OCI-LY7 (cell line): ENCODE measurements at regions not wholly inside any gene's neighbourhood (a gene's known extent, or its start where the extent isn't known, plus 50 kb on each side); places are given as distances from the start of the nearest gene placed in this dataset.

Experiments
- BruUV-seq: library from RNA; stranded (reverse); fragments of 400-500 nt; replicated peaks from 2 replicates; lab custom pipeline; 2021; lab: Mats Ljungman, UMichigan
- CTCF ChIA-PET: fragments of 300-600 bp; sonication (Branson Sonifier 250); formaldehyde crosslinking; loops from one replicate; lab custom pipeline; 2022; ENCODE audit warnings: antibody characterized with exemption; ENCODE audit not compliant: unreplicated experiment; lab: Charles Lee
- POLR2A ChIA-PET: fragments of 300-600 bp; sonication (Branson Sonifier 250); formaldehyde crosslinking; loops from one replicate; lab custom pipeline; 2022; ENCODE audit warnings: antibody characterized with exemption; lab: Charles Lee
- DNase-seq: peaks from one replicate; pipeline ENCODE4 v3.0.0-alpha.2; 2015; ENCODE audit warnings: low spot score
- H2AFZ ChIP-seq: fragments of 200-600 bp; sonication (generic), shearing (Covaris generic); 2 replicates; pipeline ENCODE4 v1.6.1; 2014; ENCODE audit warnings: mild to moderate bottlenecking, antibody characterized with exemption, low read length, moderate library complexity
- H3K27ac ChIP-seq: fragments of 200-600 bp; sonication (generic); 2 replicates; pipeline ENCODE4 v1.5.1; 2014; ENCODE audit warnings: mixed run types, low read depth, mild to moderate bottlenecking, moderate library complexity, low read length, inconsistent platforms; ENCODE audit not compliant: poor library complexity, severe bottlenecking
- H3K36me3 ChIP-seq: fragments of 200-600 bp; sonication (generic); 2 replicates; pipeline ENCODE4 v1.6.1; 2014; ENCODE audit warnings: mild to moderate bottlenecking, antibody characterized with exemption, low read length, moderate library complexity, mixed read lengths; ENCODE audit not compliant: insufficient read depth
- H3K4me1 ChIP-seq: fragments of 200-600 bp; sonication (generic); 2 replicates; pipeline ENCODE4 v1.5.1; 2014; ENCODE audit warnings: mild to moderate bottlenecking, low read length; ENCODE audit not compliant: insufficient read depth, poor library complexity, severe bottlenecking
- H3K4me2 ChIP-seq: fragments of 200-600 bp; sonication (generic); 2 replicates; pipeline ENCODE4 v1.6.1; 2014; ENCODE audit warnings: mild to moderate bottlenecking, low read length
- H3K4me3 ChIP-seq: fragments of 200-600 bp; sonication (generic); 2 replicates; pipeline ENCODE4 v1.5.1; 2014; ENCODE audit warnings: mild to moderate bottlenecking, low read depth, low read length; ENCODE audit not compliant: poor library complexity, severe bottlenecking
- H3K79me2 ChIP-seq: fragments of 200-600 bp; sonication (generic); 2 replicates; pipeline ENCODE4 v1.6.1; 2016; ENCODE audit warnings: low read depth, mild to moderate bottlenecking, low read length, moderate library complexity, mixed read lengths; ENCODE audit not compliant: insufficient read depth
- H3K9me2 ChIP-seq: fragments of 200-600 bp; sonication (generic); 2 replicates; pipeline ENCODE4 v1.6.1; 2016; ENCODE audit warnings: mild to moderate bottlenecking, low read length, mixed read lengths; ENCODE audit not compliant: insufficient read depth
- H3K9me3 ChIP-seq: fragments of 200-600 bp; sonication (generic); 2 replicates; pipeline ENCODE4 v1.6.1; 2014; ENCODE audit warnings: mild to moderate bottlenecking, mixed run types, low read length, mixed read lengths
- H4K20me1 ChIP-seq: fragments of 200-600 bp; sonication (generic); 2 replicates; pipeline ENCODE4 v1.6.1; 2014; ENCODE audit warnings: mild to moderate bottlenecking, antibody characterized with exemption, low read length, moderate library complexity, mixed read lengths; ENCODE audit not compliant: insufficient read depth
- CTCF ChIP-seq: fragments of 200-600 bp; sonication (generic); conservative IDR thresholded peaks from 2 replicates; pipeline ENCODE4 v1.5.1; 2014; ENCODE audit warnings: mild to moderate bottlenecking, antibody characterized with exemption, low read length, moderate library complexity, mixed read lengths
- EZH2phosphoT487 ChIP-seq: fragments of 200-600 bp; sonication (generic); IDR thresholded peaks from 2 replicates; pipeline ENCODE4 v1.6.1; 2018; ENCODE audit warnings: low read depth, borderline replicate concordance, mild to moderate bottlenecking, mixed run types, antibody characterized with exemption, low read length, moderate library complexity, mixed read lengths
- intact Hi-C: fragments of 100-400 bp; cut with micrococcal nuclease; formaldehyde crosslinking; loops from one replicate; pipeline ENCODE4 v1.10.0; 2022; ENCODE audit not compliant: unreplicated experiment

GRCh38 chr2:5039241-5039975, 652.8 kb upstream of the SOX11 start:
- no peak for DNase-seq
- no peaks in the 10 kb centered on the region for H4K20me1 ChIP-seq
- H3K4me1 ChIP-seq = no peaks in the 10 kb centered on the region
- no peaks in the 10 kb centered on the region for H3K79me2 ChIP-seq
- no peaks in the 10 kb centered on the region for H3K9me2 ChIP-seq
- TF ChIP-seq EZH2phosphoT487 (no peak), CTCF (no peak)
- no TSS peak for BruUV-seq
- no peak overlapping the region for H3K4me3 ChIP-seq
- ChIA-PET CTCF (no interaction called here), POLR2A (interaction anchor here (0.6 to 1.1 kb wide), 2 partner anchors 10 to 61 kb away, joined by 3 to 4 read pairs; no protein-coding TSS in a partner anchor)
- no peak overlapping the region for H3K4me2 ChIP-seq
- no peaks in the 10 kb centered on the region for H3K36me3 ChIP-seq
- H3K27ac ChIP-seq = no peak overlapping the region
- no peaks in the 10 kb centered on the region for H3K9me3 ChIP-seq
- no peak overlapping the region for H2AFZ ChIP-seq
- intact Hi-C loops = no loop called here

DNA sequence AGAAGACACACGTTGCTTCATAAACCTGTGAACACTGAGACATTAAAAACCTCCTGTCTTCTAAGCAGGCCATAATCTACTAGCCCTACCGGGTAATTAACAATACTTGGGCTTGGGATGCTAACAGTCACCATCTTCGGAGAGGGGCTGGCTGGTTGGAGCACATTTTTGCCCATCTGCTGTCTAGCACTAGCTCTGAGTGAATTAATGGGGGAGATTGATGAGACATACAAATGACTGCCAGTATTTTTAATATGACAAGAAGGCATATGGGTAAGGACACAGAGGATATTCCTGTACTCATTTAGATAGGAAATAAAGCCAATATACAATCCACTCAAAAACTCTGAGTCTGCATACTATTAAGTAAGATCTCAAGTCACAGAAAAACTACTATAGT, 651.6 kb upstream of the SOX11 start:
- H3K4me2 ChIP-seq = no peak overlapping the region
- DNase-seq = no peak
- ChIA-PET CTCF (no interaction called here), POLR2A (interaction anchor here (1.1 kb wide), 1 partner anchor 11 kb away, joined by 4 read pairs; no protein-coding TSS in a partner anchor)
- no peaks in the 10 kb centered on the region for H4K20me1 ChIP-seq
- no peaks in the 10 kb centered on the region for H3K4me1 ChIP-seq
- H2AFZ ChIP-seq = no peak overlapping the region
- intact Hi-C loops = no loop called here
- BruUV-seq = no TSS peak
- no peaks in the 10 kb centered on the region for H3K36me3 ChIP-seq
- H3K79me2 ChIP-seq = no peaks in the 10 kb centered on the region
- H3K9me2 ChIP-seq = no peaks in the 10 kb centered on the region
- H3K9me3 ChIP-seq = no peaks in the 10 kb centered on the region
- TF ChIP-seq CTCF (no peak), EZH2phosphoT487 (no peak)
- H3K27ac ChIP-seq = no peak overlapping the region
- no peak overlapping the region for H3K4me3 ChIP-seq

GRCh38 chr2:5041501-5041900, 650.7 kb upstream of the SOX11 start:
- H3K9me2 ChIP-seq = no peaks in the 10 kb centered on the region
- POLR2A ChIA-PET = no interaction called here
- no peaks in the 10 kb centered on the region for H3K79me2 ChIP-seq
- no peak overlapping the region for H2AFZ ChIP-seq
- no peak overlapping the region for H3K4me3 ChIP-seq
- no TSS peak for BruUV-seq
- no peak overlapping the region for H3K4me2 ChIP-seq
- H3K27ac ChIP-seq = no peak overlapping the region
- H3K4me1 ChIP-seq = no peaks in the 10 kb centered on the region
- no peak for TF ChIP-seq CTCF
- TF ChIP-seq EZH2phosphoT487 = no peak
- no peaks in the 10 kb centered on the region for H3K9me3 ChIP-seq
- no peaks in the 10 kb centered on the region for H4K20me1 ChIP-seq
- DNase-seq = no peak
- no peaks in the 10 kb centered on the region for H3K36me3 ChIP-seq
- intact Hi-C loops = no loop called here
- CTCF ChIA-PET = no interaction called here
